Spinal cord (tissue), 9 donors: ENCODE measurements at regions not wholly inside any gene's neighbourhood (a gene's known extent, or its start where the extent isn't known, plus 50 kb on each side); places are given as distances from the start of the nearest gene placed in this dataset.

ENCODE experiments used
- DNase-seq, 6 donors: peaks; one replicate each; pipeline versions ENCODE4 v3.0.0 to v3.0.0-alpha.2; 2013 to 2015; ENCODE audit warnings: low spot score in 6 of 6, low read depth in 4 of 6
- H3K27ac ChIP-seq: one replicate; pipeline ENCODE4 v1.5.1; 2013; ENCODE audit warnings: low read depth, low read length, control low read depth
- H3K27me3 ChIP-seq: one replicate; pipeline ENCODE4 v1.6.1; 2013; ENCODE audit warnings: low read length; ENCODE audit not compliant: control insufficient read depth, insufficient read depth
- H3K36me3 ChIP-seq: one replicate; pipeline ENCODE4 v1.6.1; 2013; ENCODE audit warnings: low read length; ENCODE audit not compliant: control insufficient read depth, insufficient read depth
- H3K4me1 ChIP-seq: one replicate; pipeline ENCODE4 v1.6.1; 2013; ENCODE audit warnings: low read length; ENCODE audit not compliant: control insufficient read depth, insufficient read depth
- H3K4me3 ChIP-seq: one replicate; pipeline ENCODE4 v1.5.1; 2013; ENCODE audit warnings: low read depth, low read length, control low read depth
- H3K9me3 ChIP-seq: one replicate; pipeline ENCODE4 v1.6.1; 2013; ENCODE audit warnings: low read length; ENCODE audit not compliant: control insufficient read depth, insufficient read depth
- WGBS: methylation state at CpG from one replicate; pipeline ENCODE4 v1.1.5; 2013; ENCODE audit warnings: missing lambda C conversion rate; ENCODE audit not compliant: insufficient coverage; 5-methylcytosine and 5-hydroxymethylcytosine counted together
- donor health status: healthy.

GRCh38 chr3:111303760-111304159 lies 232.1 kb downstream of the NECTIN3 start:
- Histone ChIP-seq H3K27me3 (no peaks in the 10 kb centered on the region), H3K4me1 (no peaks in the 10 kb centered on the region), H3K4me3 (no peak overlapping the region), H3K36me3 (no peaks in the 10 kb centered on the region), H3K9me3 (no peaks in the 10 kb centered on the region), H3K27ac (no peak overlapping the region)
- no CpG with 5 or more reads among the region's 1 CpG for WGBS
- no peak for DNase-seq

- H3K36me3 ChIP-seq: no peaks in the 10 kb centered on the region
- WGBS: 86% methylated on average over 1 of the region's 1 CpG
- no peaks in the 10 kb centered on the region for H3K4me1 ChIP-seq
- H3K4me3 ChIP-seq: no peak overlapping the region
- no peak for DNase-seq
- no peak overlapping the region for H3K27ac ChIP-seq
- H3K27me3 ChIP-seq: no peaks in the 10 kb centered on the region
- no peaks in the 10 kb centered on the region for H3K9me3 ChIP-seq
Observed at GRCh38 chr3:111307676-111308075, 234.3 kb upstream of the CD96 start.

- Histone ChIP-seq H3K27ac (no peak overlapping the region), H3K27me3 (no peaks in the 10 kb centered on the region)
Observed at GRCh38 chr3:111311126-111311525, 230.9 kb upstream of the CD96 start.

GRCh38 chr3:111311709-111312235 lies 230.2 kb upstream of the CD96 start:
- Histone ChIP-seq H3K27me3 (no peaks in the 10 kb centered on the region), H3K9me3 (no peaks in the 10 kb centered on the region), H3K36me3 (no peaks in the 10 kb centered on the region), H3K27ac (no peak overlapping the region), H3K4me3 (no peak overlapping the region), H3K4me1 (no peaks in the 10 kb centered on the region)
- WGBS: 100% methylated on average over 2 of the region's 2 CpGs
- DNase-seq: no peak

More at GRCh38 chr3:111311126-111311525, 230.9 kb upstream of the CD96 start:
- Histone ChIP-seq H3K36me3 (no peaks in the 10 kb centered on the region), H3K4me3 (no peak overlapping the region), H3K4me1 (no peaks in the 10 kb centered on the region), H3K9me3 (no peaks in the 10 kb centered on the region)
- no peak for DNase-seq

- Histone ChIP-seq H3K4me1 (no peaks in the 10 kb centered on the region), H3K9me3 (no peaks in the 10 kb centered on the region)
- peak in 1 of 6 donors; percentile 17 for DNase-seq
Observed at GRCh38 chr3:111314181-111314873, 227.7 kb upstream of the CD96 start.

GRCh38 chr3:111314898-111315297 lies 227.1 kb upstream of the CD96 start:
- H3K27ac ChIP-seq: no peak overlapping the region
- no peak overlapping the region for H3K4me3 ChIP-seq
- no peaks in the 10 kb centered on the region for H3K27me3 ChIP-seq
- DNase-seq: peak in 3 of 6 donors; percentile 15 to 27 (median 26)
- H3K36me3 ChIP-seq: no peaks in the 10 kb centered on the region
- H3K9me3 ChIP-seq: no peaks in the 10 kb centered on the region
- no CpG with 5 or more reads among the region's 5 CpGs for WGBS
- no peaks in the 10 kb centered on the region for H3K4me1 ChIP-seq

More at GRCh38 chr3:111314181-111314873, 227.7 kb upstream of the CD96 start:
- H3K4me3 ChIP-seq: no peak overlapping the region
- no peaks in the 10 kb centered on the region for H3K36me3 ChIP-seq
- no peak overlapping the region for H3K27ac ChIP-seq
- H3K27me3 ChIP-seq: no peaks in the 10 kb centered on the region

- H3K27ac ChIP-seq: no peak overlapping the region
- no peaks in the 10 kb centered on the region for H3K36me3 ChIP-seq
- no peaks in the 10 kb centered on the region for H3K27me3 ChIP-seq
- 17% methylated on average over 1 of the region's 4 CpGs for WGBS
- H3K4me3 ChIP-seq: no peak overlapping the region
- H3K4me1 ChIP-seq: no peaks in the 10 kb centered on the region
- no peaks in the 10 kb centered on the region for H3K9me3 ChIP-seq
- peak; percentile 40 to 89 (median 50) for DNase-seq
Observed at GRCh38 chr3:111315930-111316587, 225.9 kb upstream of the CD96 start.

- 71% methylated on average over 1 of the region's 2 CpGs for WGBS
Observed at GRCh38 chr3:111318289-111318688, 223.7 kb upstream of the CD96 start.

GRCh38 chr3:111319598-111319997 lies 222.4 kb upstream of the CD96 start:
- Histone ChIP-seq H3K9me3 (no peaks in the 10 kb centered on the region), H3K36me3 (no peaks in the 10 kb centered on the region), H3K4me1 (no peaks in the 10 kb centered on the region), H3K27ac (no peak overlapping the region), H3K4me3 (no peak overlapping the region), H3K27me3 (no peaks in the 10 kb centered on the region)
- no peak for DNase-seq
- no CpG with 5 or more reads among the region's 1 CpG for WGBS

More at GRCh38 chr3:111318289-111318688, 223.7 kb upstream of the CD96 start:
- Histone ChIP-seq H3K27me3 (no peaks in the 10 kb centered on the region), H3K4me3 (no peak overlapping the region), H3K36me3 (no peaks in the 10 kb centered on the region), H3K27ac (no peak overlapping the region), H3K4me1 (no peaks in the 10 kb centered on the region), H3K9me3 (no peaks in the 10 kb centered on the region)
- no peak for DNase-seq

- H3K36me3 ChIP-seq: no peaks in the 10 kb centered on the region
- H3K4me3 ChIP-seq: no peak overlapping the region
- no peaks in the 10 kb centered on the region for H3K9me3 ChIP-seq
- no peak for DNase-seq
- no peaks in the 10 kb centered on the region for H3K27me3 ChIP-seq
- no peak overlapping the region for H3K27ac ChIP-seq
- WGBS: 29% methylated on average over 1 of the region's 4 CpGs
- no peaks in the 10 kb centered on the region for H3K4me1 ChIP-seq
Observed at GRCh38 chr3:111321786-111322185, 220.2 kb upstream of the CD96 start.
